Panc1 (cell line): ENCODE measurements at regions not wholly inside any gene's neighbourhood (a gene's known extent, or its start where the extent isn't known, plus 50 kb on each side); places are given as distances from the start of the nearest gene placed in this dataset.

Experiments used
- CTCF ChIP-seq: fragments of 450-650 bp; IDR thresholded peaks from 2 replicates; pipeline ENCODE4 v1.5.1; 2017; ENCODE audit warnings: mild to moderate bottlenecking
- POLR2AphosphoS5 ChIP-seq: IDR thresholded peaks from 2 replicates; pipeline ENCODE4 v1.6.1; 2012; ENCODE audit warnings: mild to moderate bottlenecking, low read depth, low read length, moderate library complexity
- REST ChIP-seq, 2 experiments: IDR thresholded peaks; 2 replicates each; pipeline ENCODE4 v1.6.1; 2011 to 2012; ENCODE audit warnings: low read depth in 2 of 2, control low read depth in 1 of 2, low read length in 1 of 2, mild to moderate bottlenecking in 1 of 2, moderate library complexity in 1 of 2; ENCODE audit not compliant: insufficient read depth in 1 of 2

- TF ChIP-seq CTCF (no peak), REST (IDR thresholded peaks at IDR 0.05; ENCODE audit: insufficient read depth in 1 of 2, low read depth in 2 of 2, low read length in 1 of 2) (no peak), POLR2AphosphoS5 (no peak)
These were observed 310.0 kb downstream of the EDEM1 start for GRCh38 chr3:5497497-5497896.
